ENCODE measurements at regions not wholly inside any gene's neighbourhood (a gene's known extent, or its start where the extent isn't known, plus 50 kb on each side); places are given as distances from the start of the nearest gene placed in this dataset.

- H3K36me3 ChIP-seq (replicated peaks in 1 of 2; ENCODE audit: control insufficient read depth in 2 of 2, insufficient read depth in 2 of 2, low read length in 2 of 2), result no peaks in the 10 kb centered on the region
- no peak overlapping the region for H4K91ac ChIP-seq (ENCODE audit: low read depth, low read length, poor library complexity)
- no peak overlapping the region for H2BK120ac ChIP-seq (ENCODE audit: low read depth, low read length)
- no peak overlapping the region for H3K27ac ChIP-seq (replicated peaks; ENCODE audit: low read length)
- H2BK15ac ChIP-seq (ENCODE audit: low read length), result no peak overlapping the region
- H3K9ac ChIP-seq (ENCODE audit: low read depth, low read length, poor library complexity), result no peak overlapping the region
- H3K4me2 ChIP-seq (ENCODE audit: insufficient read depth, low read length, poor library complexity, severe bottlenecking), result no peak overlapping the region
- no peak overlapping the region for H2BK5ac ChIP-seq (ENCODE audit: low read length)
- H3K18ac ChIP-seq (ENCODE audit: low read length), result no peak overlapping the region
- H3K4ac ChIP-seq (ENCODE audit: low read length), result no peak overlapping the region
- H3K79me1 ChIP-seq (ENCODE audit: low read depth, low read length), result no peaks in the 10 kb centered on the region
- no peak overlapping the region for H3K4me3 ChIP-seq (ENCODE audit: low read length in 2 of 2)
- no peaks in the 10 kb centered on the region for H3K9me3 ChIP-seq (replicated peaks in 1 of 2; ENCODE audit: control insufficient read depth in 2 of 2, insufficient read depth in 1 of 2, low read depth in 1 of 2, low read length in 2 of 2)
- no peak overlapping the region for H2BK12ac ChIP-seq (ENCODE audit: low read length)
- no CpG with 5 or more reads among the region's 1 CpG for WGBS, 2 donors (ENCODE audit: extremely low coverage in 2 of 2, insufficient read length in 2 of 2, insufficient replicate concordance in 1 of 2)
- no peak overlapping the region for H3K14ac ChIP-seq (ENCODE audit: low read length)
- no peak overlapping the region for H4K8ac ChIP-seq (ENCODE audit: low read depth, low read length)
- no peaks in the 10 kb centered on the region for H3K27me3 ChIP-seq (ENCODE audit: control insufficient read depth in 3 of 3, insufficient read depth in 3 of 3, low read depth in 1 of 3, low read length in 3 of 3)
- DNase-seq (ENCODE audit: low spot score), result no peak
- H3K23ac ChIP-seq (ENCODE audit: low read depth, low read length, poor library complexity), result no peak overlapping the region
- H3K4me1 ChIP-seq (ENCODE audit: control insufficient read depth in 2 of 2, insufficient read depth in 1 of 2, low read depth in 1 of 2, low read length in 2 of 2), result peaks cover 0 to 2% of the 10 kb centered on the region in 2 donors
- H2AFZ ChIP-seq (ENCODE audit: low read length), result no peak overlapping the region
- H2AK5ac ChIP-seq (ENCODE audit: low read depth, low read length), result no peak overlapping the region
Measured at GRCh38 chr11:24153337-24153736, 343.5 kb upstream of the LUZP2 start.

GRCh38 chr11:24155792-24156191, 341.1 kb upstream of the LUZP2 start:
- no peak overlapping the region for H4K8ac ChIP-seq (ENCODE audit: low read depth, low read length)
- no peak overlapping the region for H2BK5ac ChIP-seq (ENCODE audit: low read length)

GRCh38 chr11:24157316-24157715, 339.5 kb upstream of the LUZP2 start:
- Histone ChIP-seq H3K4me2 (ENCODE audit: insufficient read depth, low read length, poor library complexity, severe bottlenecking) (no peak overlapping the region), H3K9ac (ENCODE audit: low read depth, low read length, poor library complexity) (no peak overlapping the region), H3K27ac (replicated peaks; ENCODE audit: low read length) (no peak overlapping the region), H3K23ac (ENCODE audit: low read depth, low read length, poor library complexity) (no peak overlapping the region), H3K4ac (ENCODE audit: low read length) (no peak overlapping the region), H2BK120ac (ENCODE audit: low read depth, low read length) (no peak overlapping the region), H3K79me1 (ENCODE audit: low read depth, low read length) (no peaks in the 10 kb centered on the region), H3K4me1 (ENCODE audit: control insufficient read depth in 2 of 2, insufficient read depth in 1 of 2, low read depth in 1 of 2, low read length in 2 of 2) (peaks cover 0 to 3% of the 10 kb centered on the region in 2 donors), H3K27me3 (ENCODE audit: control insufficient read depth in 3 of 3, insufficient read depth in 3 of 3, low read depth in 1 of 3, low read length in 3 of 3) (no peaks in the 10 kb centered on the region), H2BK5ac (ENCODE audit: low read length) (no peak overlapping the region), H2AFZ (ENCODE audit: low read length) (no peak overlapping the region), H3K36me3 (replicated peaks in 1 of 2; ENCODE audit: control insufficient read depth in 2 of 2, insufficient read depth in 2 of 2, low read length in 2 of 2) (no peaks in the 10 kb centered on the region), H2BK15ac (ENCODE audit: low read length) (no peak overlapping the region), H2AK5ac (ENCODE audit: low read depth, low read length) (no peak overlapping the region), H3K9me3 (replicated peaks in 1 of 2; ENCODE audit: control insufficient read depth in 2 of 2, insufficient read depth in 1 of 2, low read depth in 1 of 2, low read length in 2 of 2) (no peaks in the 10 kb centered on the region), H3K14ac (ENCODE audit: low read length) (no peak overlapping the region), H4K91ac (ENCODE audit: low read depth, low read length, poor library complexity) (no peak overlapping the region), H3K18ac (ENCODE audit: low read length) (no peak overlapping the region), H4K8ac (ENCODE audit: low read depth, low read length) (no peak overlapping the region), H2BK12ac (ENCODE audit: low read length) (no peak overlapping the region), H3K4me3 (ENCODE audit: low read length in 2 of 2) (no peak overlapping the region)
- no CpG with 5 or more reads among the region's 2 CpGs for WGBS, 2 donors (ENCODE audit: extremely low coverage in 2 of 2, insufficient read length in 2 of 2, insufficient replicate concordance in 1 of 2)
- DNase-seq (ENCODE audit: low spot score), result no peak

More at GRCh38 chr11:24155792-24156191, 341.1 kb upstream of the LUZP2 start:
- DNase-seq (ENCODE audit: low spot score), result no peak
- H3K36me3 ChIP-seq (replicated peaks in 1 of 2; ENCODE audit: control insufficient read depth in 2 of 2, insufficient read depth in 2 of 2, low read length in 2 of 2), result no peaks in the 10 kb centered on the region
- no peak overlapping the region for H2BK120ac ChIP-seq (ENCODE audit: low read depth, low read length)
- H3K4me3 ChIP-seq (ENCODE audit: low read length in 2 of 2), result no peak overlapping the region
- no peaks in the 10 kb centered on the region for H3K79me1 ChIP-seq (ENCODE audit: low read depth, low read length)
- H3K4ac ChIP-seq (ENCODE audit: low read length), result no peak overlapping the region
- peak overlapping the region; percentile 38 for H2AFZ ChIP-seq (ENCODE audit: low read length)
- H3K14ac ChIP-seq (ENCODE audit: low read length), result no peak overlapping the region
- no CpG with 5 or more reads among the region's 7 CpGs for WGBS, 2 donors (ENCODE audit: extremely low coverage in 2 of 2, insufficient read length in 2 of 2, insufficient replicate concordance in 1 of 2)
- no peak overlapping the region for H2AK5ac ChIP-seq (ENCODE audit: low read depth, low read length)
- no peak overlapping the region for H3K23ac ChIP-seq (ENCODE audit: low read depth, low read length, poor library complexity)
- H3K9ac ChIP-seq (ENCODE audit: low read depth, low read length, poor library complexity), result no peak overlapping the region
- no peaks in the 10 kb centered on the region for H3K27me3 ChIP-seq (ENCODE audit: control insufficient read depth in 3 of 3, insufficient read depth in 3 of 3, low read depth in 1 of 3, low read length in 3 of 3)
- peaks cover 0 to 3% of the 10 kb centered on the region in 2 donors for H3K4me1 ChIP-seq (ENCODE audit: control insufficient read depth in 2 of 2, insufficient read depth in 1 of 2, low read depth in 1 of 2, low read length in 2 of 2)
- H3K27ac ChIP-seq (replicated peaks; ENCODE audit: low read length), result no peak overlapping the region
- H4K91ac ChIP-seq (ENCODE audit: low read depth, low read length, poor library complexity), result no peak overlapping the region
- H2BK15ac ChIP-seq (ENCODE audit: low read length), result no peak overlapping the region
- no peak overlapping the region for H3K18ac ChIP-seq (ENCODE audit: low read length)
- H3K4me2 ChIP-seq (ENCODE audit: insufficient read depth, low read length, poor library complexity, severe bottlenecking), result no peak overlapping the region
- no peak overlapping the region for H2BK12ac ChIP-seq (ENCODE audit: low read length)
- no peaks in the 10 kb centered on the region for H3K9me3 ChIP-seq (replicated peaks in 1 of 2; ENCODE audit: control insufficient read depth in 2 of 2, insufficient read depth in 1 of 2, low read depth in 1 of 2, low read length in 2 of 2)

GRCh38 chr11:24161587-24161986, 335.3 kb upstream of the LUZP2 start:
- H2AFZ ChIP-seq (ENCODE audit: low read length), result no peak overlapping the region
- H3K27me3 ChIP-seq (ENCODE audit: control insufficient read depth in 3 of 3, insufficient read depth in 3 of 3, low read depth in 1 of 3, low read length in 3 of 3), result no peaks in the 10 kb centered on the region
- H3K23ac ChIP-seq (ENCODE audit: low read depth, low read length, poor library complexity), result no peak overlapping the region
- H2BK5ac ChIP-seq (ENCODE audit: low read length), result no peak overlapping the region
- no peaks in the 10 kb centered on the region for H3K9me3 ChIP-seq (replicated peaks in 1 of 2; ENCODE audit: control insufficient read depth in 2 of 2, insufficient read depth in 1 of 2, low read depth in 1 of 2, low read length in 2 of 2)
- no peak overlapping the region for H4K8ac ChIP-seq (ENCODE audit: low read depth, low read length)
- H2BK12ac ChIP-seq (ENCODE audit: low read length), result no peak overlapping the region
- no peak overlapping the region for H2AK5ac ChIP-seq (ENCODE audit: low read depth, low read length)
- H3K14ac ChIP-seq (ENCODE audit: low read length), result no peak overlapping the region
- no peak overlapping the region for H4K91ac ChIP-seq (ENCODE audit: low read depth, low read length, poor library complexity)
- no peaks in the 10 kb centered on the region for H3K79me1 ChIP-seq (ENCODE audit: low read depth, low read length)
- no peak overlapping the region for H2BK120ac ChIP-seq (ENCODE audit: low read depth, low read length)
- DNase-seq (ENCODE audit: low spot score), result no peak
- H3K9ac ChIP-seq (ENCODE audit: low read depth, low read length, poor library complexity), result no peak overlapping the region
- H3K27ac ChIP-seq (replicated peaks; ENCODE audit: low read length), result no peak overlapping the region
- H3K4me1 ChIP-seq (ENCODE audit: control insufficient read depth in 2 of 2, insufficient read depth in 1 of 2, low read depth in 1 of 2, low read length in 2 of 2), result peaks cover 0 to 1% of the 10 kb centered on the region in 2 donors
- H3K4ac ChIP-seq (ENCODE audit: low read length), result no peak overlapping the region
- H3K36me3 ChIP-seq (replicated peaks in 1 of 2; ENCODE audit: control insufficient read depth in 2 of 2, insufficient read depth in 2 of 2, low read length in 2 of 2), result no peaks in the 10 kb centered on the region
- WGBS, 2 donors (ENCODE audit: extremely low coverage in 2 of 2, insufficient read length in 2 of 2, insufficient replicate concordance in 1 of 2), result no CpG with 5 or more reads among the region's 13 CpGs
- H3K4me2 ChIP-seq (ENCODE audit: insufficient read depth, low read length, poor library complexity, severe bottlenecking), result no peak overlapping the region
- no peak overlapping the region for H3K4me3 ChIP-seq (ENCODE audit: low read length in 2 of 2)
- no peak overlapping the region for H2BK15ac ChIP-seq (ENCODE audit: low read length)
- no peak overlapping the region for H3K18ac ChIP-seq (ENCODE audit: low read length)
